IMR-90 (cell line): ENCODE measurements at regions not wholly inside any gene's neighbourhood (a gene's known extent, or its start where the extent isn't known, plus 50 kb on each side); places are given as distances from the start of the nearest gene placed in this dataset.

ENCODE experiments used
- ATAC-seq: fragments of 200-7000 bp; cut with Tn5 transposase; 2 replicates; pipeline ENCODE4 v1.9.1; 2020; ENCODE audit warnings: low read depth, mild to moderate bottlenecking, moderate library complexity
- BruUV-seq: library from RNA; stranded (reverse); fragments of 400-500 nt; replicated peaks from 2 replicates; lab custom pipeline; 2021; lab: Mats Ljungman, UMichigan
- CTCF ChIA-PET: fragments of 300-600 bp; formaldehyde crosslinking; extraction: SDS; loops from one replicate; lab custom pipeline; 2021; ENCODE audit warnings: antibody characterized with exemption; lab: Yijun Ruan, JAX
- POLR2A ChIA-PET: fragments of 300-600 bp; sonication (Branson Sonifier 250); formaldehyde crosslinking; loops from one replicate; lab custom pipeline; 2022; ENCODE audit warnings: antibody characterized with exemption; ENCODE audit not compliant: unreplicated experiment; lab: Charles Lee
- DNase-seq: peaks from one replicate; pipeline ENCODE4 v3.0.0; 2013
- H2AFZ ChIP-seq: replicated peaks from 2 replicates; pipeline ENCODE3; 2013; ENCODE audit warnings: low read length, mild to moderate bottlenecking; ENCODE audit not compliant: poor library complexity
- H2AK5ac ChIP-seq: 2 replicates; pipeline ENCODE4 v1.6.1; 2013; ENCODE audit warnings: low read depth, low read length, inconsistent platforms
- H2AK9ac ChIP-seq: replicated peaks from 2 replicates; pipeline ENCODE3; 2013; ENCODE audit warnings: mild to moderate bottlenecking, low read depth, low read length, moderate library complexity; ENCODE audit not compliant: poor library complexity
- H2BK120ac ChIP-seq: 2 replicates; pipeline ENCODE4 v1.6.1; 2013; ENCODE audit warnings: low read depth, low read length, inconsistent platforms
- H2BK15ac ChIP-seq: 3 replicates; pipeline ENCODE4 v1.6.1; 2013; ENCODE audit warnings: low read depth, low read length, inconsistent platforms
- H2BK20ac ChIP-seq: 2 replicates; pipeline ENCODE4 v1.6.1; 2013; ENCODE audit warnings: low read depth, mild to moderate bottlenecking, inconsistent platforms, low read length, moderate library complexity
- H2BK5ac ChIP-seq: 2 replicates; pipeline ENCODE4 v1.6.1; 2013; ENCODE audit warnings: mild to moderate bottlenecking, low read depth, low read length, inconsistent platforms; ENCODE audit not compliant: poor library complexity, severe bottlenecking
- H3K14ac ChIP-seq: replicated peaks from 2 replicates; pipeline ENCODE4 v1.6.1; 2013; ENCODE audit warnings: low read depth, low read length, inconsistent platforms
- H3K18ac ChIP-seq: 2 replicates; pipeline ENCODE4 v1.6.1; 2013; ENCODE audit warnings: low read depth, low read length, control low read depth
- H3K23ac ChIP-seq: 2 replicates; pipeline ENCODE4 v1.6.1; 2013; ENCODE audit warnings: low read depth, low read length, inconsistent platforms
- H3K27ac ChIP-seq: 2 replicates; pipeline ENCODE4 v1.5.1; 2013; ENCODE audit warnings: mild to moderate bottlenecking, control low read depth, low read length; ENCODE audit not compliant: insufficient read depth
- H3K27me3 ChIP-seq: 2 replicates; pipeline ENCODE4 v1.6.1; 2013; ENCODE audit warnings: low read length; ENCODE audit not compliant: control insufficient read depth, insufficient read depth
- H3K36me3 ChIP-seq: 2 replicates; pipeline ENCODE4 v1.6.1; 2013; ENCODE audit warnings: low read length, mixed read lengths; ENCODE audit not compliant: control insufficient read depth, insufficient read depth
- H3K4ac ChIP-seq: 2 replicates; pipeline ENCODE4 v1.6.1; 2013; ENCODE audit warnings: low read depth, low read length, inconsistent platforms
- H3K4me1 ChIP-seq: 2 replicates; pipeline ENCODE4 v1.6.1; 2013; ENCODE audit warnings: low read length, mixed read lengths; ENCODE audit not compliant: control insufficient read depth, insufficient read depth
- H3K4me2 ChIP-seq: 2 replicates; pipeline ENCODE4 v1.6.1; 2013; ENCODE audit warnings: low read depth, mild to moderate bottlenecking, control low read depth, low read length, moderate library complexity
- H3K4me3 ChIP-seq: 2 replicates; pipeline ENCODE4 v1.5.1; 2013; ENCODE audit warnings: low read depth, mild to moderate bottlenecking, control low read depth, low read length, moderate library complexity; ENCODE audit not compliant: insufficient read depth
- H3K56ac ChIP-seq: 2 replicates; pipeline ENCODE4 v1.6.1; 2013; ENCODE audit warnings: low read length, inconsistent platforms; ENCODE audit not compliant: insufficient read depth; ENCODE audit errors: extremely low read depth
- H3K79me1 ChIP-seq, 2 experiments: 2 replicates each; pipeline ENCODE4 v1.6.1; 2013; ENCODE audit warnings: low read length in 2 of 2, inconsistent platforms in 1 of 2, low read depth in 1 of 2
- H3K9ac ChIP-seq: 2 replicates; pipeline ENCODE4 v1.6.1; 2013; ENCODE audit warnings: low read depth, low read length, control low read depth
- H3K9me1 ChIP-seq: 2 replicates; pipeline ENCODE4 v1.6.1; 2013; ENCODE audit warnings: low read length, inconsistent platforms; ENCODE audit not compliant: insufficient read depth
- H3K9me3 ChIP-seq: 2 replicates; pipeline ENCODE4 v1.6.1; 2013; ENCODE audit warnings: low read length; ENCODE audit not compliant: control insufficient read depth, insufficient read depth
- H4K20me1 ChIP-seq: 2 replicates; pipeline ENCODE4 v1.6.1; 2013; ENCODE audit warnings: low read length, inconsistent platforms; ENCODE audit not compliant: insufficient read depth
- H4K5ac ChIP-seq: 2 replicates; pipeline ENCODE4 v1.6.1; 2013; ENCODE audit warnings: mild to moderate bottlenecking, low read depth, low read length, control low read depth
- H4K8ac ChIP-seq, 2 experiments: 2 replicates each; pipeline ENCODE4 v1.6.1; 2013; ENCODE audit warnings: low read depth in 2 of 2, low read length in 2 of 2, control low read depth in 1 of 2, inconsistent platforms in 1 of 2
- H4K91ac ChIP-seq: 2 replicates; pipeline ENCODE4 v1.6.1; 2013; ENCODE audit warnings: low read depth, low read length, inconsistent platforms; ENCODE audit not compliant: insufficient read depth
- BHLHE40 ChIP-seq: fragments of 150-350 bp; IDR thresholded peaks from 2 replicates; pipeline ENCODE4 v1.6.1; 2016; ENCODE audit warnings: mild to moderate bottlenecking, low read depth, low read length
- CEBPB ChIP-seq: IDR thresholded peaks from 2 replicates; pipeline ENCODE4 v1.6.1; 2012; ENCODE audit warnings: low read depth, low read length, improper control_type of control experiment
- CHD1 ChIP-seq: IDR thresholded peaks from 2 replicates; pipeline ENCODE4 v1.6.1; 2012; ENCODE audit warnings: low read depth, low read length, improper control_type of control experiment
- FOS ChIP-seq: fragments of 150-350 bp; IDR thresholded peaks from 2 replicates; pipeline ENCODE4 v1.6.1; 2016; ENCODE audit warnings: low read depth, low read length
- MAFK ChIP-seq: IDR thresholded peaks from 2 replicates; pipeline ENCODE4 v1.6.1; 2012; ENCODE audit warnings: low read depth, low read length, improper control_type of control experiment
- MAZ ChIP-seq: IDR thresholded peaks from 2 replicates; pipeline ENCODE4 v1.6.1; 2012; ENCODE audit warnings: low read depth, mild to moderate bottlenecking, low read length, improper control_type of control experiment, moderate library complexity, borderline replicate concordance
- MXI1 ChIP-seq: IDR thresholded peaks from 2 replicates; pipeline ENCODE4 v1.6.1; 2012; ENCODE audit warnings: low read depth, mild to moderate bottlenecking, low read length, moderate library complexity, borderline replicate concordance
- NFE2L2 ChIP-seq: fragments of 150-350 bp; IDR thresholded peaks from 2 replicates; pipeline ENCODE4 v1.6.1; 2016; ENCODE audit warnings: low read depth, mild to moderate bottlenecking, low read length
- POLR2A ChIP-seq: IDR thresholded peaks from 2 replicates; pipeline ENCODE4 v1.6.1; 2012; ENCODE audit warnings: mild to moderate bottlenecking, low read depth, low read length
- RAD21 ChIP-seq: IDR thresholded peaks from 2 replicates; pipeline ENCODE4 v1.6.1; 2012; ENCODE audit warnings: low read length, improper control_type of control experiment
- RCOR1 ChIP-seq: IDR thresholded peaks from 2 replicates; pipeline ENCODE4 v1.6.1; 2012; ENCODE audit warnings: mild to moderate bottlenecking, low read length, improper control_type of control experiment; ENCODE audit not compliant: insufficient replicate concordance
- RFX5 ChIP-seq: IDR thresholded peaks from 2 replicates; pipeline ENCODE4 v1.8.0; 2012; ENCODE audit warnings: low read depth, mild to moderate bottlenecking, low read length, moderate library complexity
- SMC3 ChIP-seq: fragments of 150-350 bp; IDR thresholded peaks from 2 replicates; pipeline ENCODE4 v1.6.1; 2016; ENCODE audit warnings: low read depth, mild to moderate bottlenecking, antibody characterized with exemption, low read length, moderate library complexity
- dilution Hi-C: fragments of 300-500 bp; cut with HindIII; formaldehyde crosslinking; loops from one replicate; pipeline ENCODE4 v1.14.3; 2018; ENCODE audit warnings: low sequenced_read_pairs; ENCODE audit not compliant: unreplicated experiment
- in situ Hi-C: fragments of 300-500 bp; cut with MboI; formaldehyde crosslinking; loops from 3 replicates; pipeline ENCODE4 v1.14.3; 2019; ENCODE audit warnings: low sequenced_read_pairs, inconsistent platforms, mixed read lengths
- intact Hi-C: fragments of 100-400 bp; cut with micrococcal nuclease; formaldehyde crosslinking; loops from 2 replicates; pipeline ENCODE4 v1.10.0; 2022
- TF ChIP-seq, protein P1 (sequence below): fragments of 150-350 bp; IDR thresholded peaks from 2 replicates; pipeline ENCODE4 v1.6.1; 2017; ENCODE audit warnings: mild to moderate bottlenecking, antibody characterized with exemption, low read length, low read depth
- TF ChIP-seq, protein P2 (sequence below): fragments of 150-350 bp; IDR thresholded peaks from 2 replicates; pipeline ENCODE4 v1.6.1; 2016; ENCODE audit warnings: low read depth, mild to moderate bottlenecking, low read length, moderate library complexity, borderline replicate concordance
- TF ChIP-seq, protein P3 (sequence below): conservative IDR thresholded peaks from 2 replicates; pipeline ENCODE4 v1.5.1; 2012; ENCODE audit warnings: mild to moderate bottlenecking, low read depth, low read length, improper control_type of control experiment

DNA sequence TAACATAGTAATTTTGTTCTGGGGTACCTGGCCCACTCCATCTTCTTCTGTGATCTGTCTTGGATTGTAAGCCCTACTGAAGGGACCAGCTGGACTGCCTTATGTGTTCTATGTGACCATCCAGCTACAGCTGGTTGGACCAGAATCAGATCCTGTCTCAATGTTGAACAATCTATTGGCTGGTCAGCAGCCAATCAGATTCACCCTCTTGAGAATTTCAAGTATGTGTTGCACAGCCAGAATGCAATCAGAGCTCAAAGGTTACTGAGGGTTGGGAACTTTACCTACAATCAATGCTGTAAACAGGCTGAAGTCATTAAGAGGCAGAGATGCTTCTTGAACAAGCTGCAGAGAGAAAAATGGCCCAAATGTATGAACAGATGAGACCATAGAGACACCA lies 61.9 kb downstream of the KCNC4 start:
- CTCF ChIA-PET, result interaction anchor here (0.8 kb wide), 1 partner anchor 40 kb away, joined by 3 read pairs; no protein-coding TSS in a partner anchor
- dilution Hi-C loops, result no loop called here
- POLR2A ChIA-PET, result no interaction called here

More for the DNA sequence above, 61.9 kb downstream of the KCNC4 start:
- Histone ChIP-seq H3K14ac (no peak overlapping the region), H3K79me1 (no peaks in the 10 kb centered on the region), H3K4me3 (no peak overlapping the region), H3K27ac (no peak overlapping the region), H3K4ac (no peak overlapping the region), H3K56ac (no peak overlapping the region), H3K9me1 (no peaks in the 10 kb centered on the region), H2BK120ac (no peak overlapping the region), H3K9me3 (no peaks in the 10 kb centered on the region), H2AK9ac (no peak overlapping the region), H3K9ac (no peak overlapping the region), H4K8ac (no peak overlapping the region), H3K27me3 (peaks cover 18% of the 10 kb centered on the region), H3K23ac (no peak overlapping the region), H2BK20ac (no peak overlapping the region), H4K20me1 (no peaks in the 10 kb centered on the region), H3K4me2 (no peak overlapping the region), H2AFZ (no peak overlapping the region), H4K5ac (no peak overlapping the region), H3K36me3 (no peaks in the 10 kb centered on the region), H4K91ac (no peak overlapping the region), H2AK5ac (no peak overlapping the region), H3K18ac (no peak overlapping the region), H2BK5ac (no peak overlapping the region), H3K4me1 (no peaks in the 10 kb centered on the region), H2BK15ac (no peak overlapping the region)
- in situ Hi-C loops, result no loop called here
- TF ChIP-seq RAD21 (no peak), MAZ (no peak), NFE2L2 (no peak), SMC3 (no peak), MXI1 (no peak), RCOR1 (no peak), POLR2A (no peak), RFX5 (no peak), FOS (no peak), CEBPB (no peak), MAFK (no peak), BHLHE40 (no peak), CHD1 (no peak)
- TF ChIP-seq, protein P1, sequence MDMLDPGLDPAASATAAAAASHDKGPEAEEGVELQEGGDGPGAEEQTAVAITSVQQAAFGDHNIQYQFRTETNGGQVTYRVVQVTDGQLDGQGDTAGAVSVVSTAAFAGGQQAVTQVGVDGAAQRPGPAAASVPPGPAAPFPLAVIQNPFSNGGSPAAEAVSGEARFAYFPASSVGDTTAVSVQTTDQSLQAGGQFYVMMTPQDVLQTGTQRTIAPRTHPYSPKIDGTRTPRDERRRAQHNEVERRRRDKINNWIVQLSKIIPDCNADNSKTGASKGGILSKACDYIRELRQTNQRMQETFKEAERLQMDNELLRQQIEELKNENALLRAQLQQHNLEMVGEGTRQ, result no peak
- TF ChIP-seq, protein P2, sequence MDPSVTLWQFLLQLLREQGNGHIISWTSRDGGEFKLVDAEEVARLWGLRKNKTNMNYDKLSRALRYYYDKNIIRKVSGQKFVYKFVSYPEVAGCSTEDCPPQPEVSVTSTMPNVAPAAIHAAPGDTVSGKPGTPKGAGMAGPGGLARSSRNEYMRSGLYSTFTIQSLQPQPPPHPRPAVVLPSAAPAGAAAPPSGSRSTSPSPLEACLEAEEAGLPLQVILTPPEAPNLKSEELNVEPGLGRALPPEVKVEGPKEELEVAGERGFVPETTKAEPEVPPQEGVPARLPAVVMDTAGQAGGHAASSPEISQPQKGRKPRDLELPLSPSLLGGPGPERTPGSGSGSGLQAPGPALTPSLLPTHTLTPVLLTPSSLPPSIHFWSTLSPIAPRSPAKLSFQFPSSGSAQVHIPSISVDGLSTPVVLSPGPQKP, result no peak
- TF ChIP-seq, protein P3, sequence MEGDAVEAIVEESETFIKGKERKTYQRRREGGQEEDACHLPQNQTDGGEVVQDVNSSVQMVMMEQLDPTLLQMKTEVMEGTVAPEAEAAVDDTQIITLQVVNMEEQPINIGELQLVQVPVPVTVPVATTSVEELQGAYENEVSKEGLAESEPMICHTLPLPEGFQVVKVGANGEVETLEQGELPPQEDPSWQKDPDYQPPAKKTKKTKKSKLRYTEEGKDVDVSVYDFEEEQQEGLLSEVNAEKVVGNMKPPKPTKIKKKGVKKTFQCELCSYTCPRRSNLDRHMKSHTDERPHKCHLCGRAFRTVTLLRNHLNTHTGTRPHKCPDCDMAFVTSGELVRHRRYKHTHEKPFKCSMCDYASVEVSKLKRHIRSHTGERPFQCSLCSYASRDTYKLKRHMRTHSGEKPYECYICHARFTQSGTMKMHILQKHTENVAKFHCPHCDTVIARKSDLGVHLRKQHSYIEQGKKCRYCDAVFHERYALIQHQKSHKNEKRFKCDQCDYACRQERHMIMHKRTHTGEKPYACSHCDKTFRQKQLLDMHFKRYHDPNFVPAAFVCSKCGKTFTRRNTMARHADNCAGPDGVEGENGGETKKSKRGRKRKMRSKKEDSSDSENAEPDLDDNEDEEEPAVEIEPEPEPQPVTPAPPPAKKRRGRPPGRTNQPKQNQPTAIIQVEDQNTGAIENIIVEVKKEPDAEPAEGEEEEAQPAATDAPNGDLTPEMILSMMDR, result no peak
- intact Hi-C loops, result no loop called here
- ATAC-seq (no peak), DNase-seq (no peak)
- no TSS peak for BruUV-seq
